Stimulated activated CD4-positive, alpha-beta T cell treated with anti-CD3 and anti-CD28 coated beads, Interleukin-1b, Interleukin-23, amount 100 ng/mL, for 48 hours (primary cell): ENCODE measurements at regions not wholly inside any gene's neighbourhood (a gene's known extent, or its start where the extent isn't known, plus 50 kb on each side); places are given as distances from the start of the nearest gene placed in this dataset.

Experiments
- DNase-seq: peaks from one replicate; pipeline ENCODE4 v3.0.0-alpha.2; 2020

DNA sequence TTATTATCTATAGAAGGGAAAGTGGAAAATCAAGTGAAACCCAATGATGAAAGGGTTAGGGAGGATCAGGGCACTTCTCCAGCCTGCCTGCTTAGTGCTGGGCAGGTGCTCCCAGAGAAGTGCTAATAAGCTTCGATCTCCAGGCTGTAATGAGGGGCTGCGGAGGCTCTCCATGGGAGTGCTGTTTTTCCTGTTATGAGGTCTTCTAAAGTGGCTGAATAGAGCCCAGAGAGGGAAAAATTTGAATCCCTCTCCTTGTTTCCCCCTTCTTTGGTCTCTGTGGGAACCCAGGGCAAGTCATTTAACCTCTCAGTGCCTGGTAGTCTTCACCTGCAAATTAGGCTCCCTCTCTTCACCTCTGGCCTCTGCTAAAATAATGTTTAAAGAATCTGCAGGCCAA is 351.7 kb upstream of the DCC start:
- no peak for DNase-seq

GRCh38 chr18:51997129-51997528 is 342.9 kb upstream of the DCC start:
- DNase-seq: no peak

- DNase-seq: no peak
Measured at GRCh38 chr18:51998066-51998465, 341.9 kb upstream of the DCC start.

DNA sequence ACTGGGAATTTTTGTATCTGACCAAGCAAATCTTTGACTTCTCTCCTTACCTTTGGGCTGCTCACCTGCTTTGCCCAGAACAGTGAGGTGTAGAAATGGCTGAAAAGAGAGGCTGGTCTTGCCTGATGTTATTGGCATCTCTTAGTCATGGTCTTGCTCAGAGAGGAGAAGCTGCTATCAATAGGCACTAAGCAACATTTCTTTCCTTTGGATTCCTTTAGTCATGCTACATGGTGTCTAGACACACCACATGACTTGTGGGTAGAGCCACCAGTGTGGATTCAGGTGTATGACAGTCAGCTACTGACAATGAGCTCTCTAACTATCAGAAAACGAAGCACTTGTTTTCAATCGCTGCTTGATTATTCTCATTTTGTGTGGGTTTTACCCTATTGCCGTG is 341.3 kb upstream of the DCC start:
- no peak for DNase-seq

- DNase-seq: no peak
Measured at GRCh38 chr18:51999351-51999750, 340.6 kb upstream of the DCC start.

GRCh38 chr18:52000435-52000834 is 339.6 kb upstream of the DCC start:
- no peak for DNase-seq

DNA sequence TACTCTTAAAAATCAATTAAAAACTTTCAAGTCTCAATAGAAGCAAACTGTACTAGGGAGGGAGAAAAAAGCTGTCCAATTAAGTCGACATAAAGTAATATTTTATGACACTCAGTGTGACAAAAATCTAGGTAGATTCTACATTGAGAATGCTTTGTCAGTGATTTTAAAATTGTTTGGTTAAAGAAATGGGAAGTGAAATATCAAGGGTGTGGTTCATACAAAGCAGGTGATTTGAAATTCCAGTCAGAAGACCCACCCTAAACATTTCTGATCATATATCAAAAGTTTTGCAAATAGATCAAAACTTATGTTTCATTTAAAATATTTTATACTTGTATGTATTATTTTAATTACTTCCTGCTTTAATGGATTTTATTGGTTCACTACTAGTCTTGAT is 338.9 kb upstream of the DCC start:
- no peak for DNase-seq

- no peak for DNase-seq
Measured at GRCh38 chr18:52002600-52002999, 337.4 kb upstream of the DCC start.

DNA sequence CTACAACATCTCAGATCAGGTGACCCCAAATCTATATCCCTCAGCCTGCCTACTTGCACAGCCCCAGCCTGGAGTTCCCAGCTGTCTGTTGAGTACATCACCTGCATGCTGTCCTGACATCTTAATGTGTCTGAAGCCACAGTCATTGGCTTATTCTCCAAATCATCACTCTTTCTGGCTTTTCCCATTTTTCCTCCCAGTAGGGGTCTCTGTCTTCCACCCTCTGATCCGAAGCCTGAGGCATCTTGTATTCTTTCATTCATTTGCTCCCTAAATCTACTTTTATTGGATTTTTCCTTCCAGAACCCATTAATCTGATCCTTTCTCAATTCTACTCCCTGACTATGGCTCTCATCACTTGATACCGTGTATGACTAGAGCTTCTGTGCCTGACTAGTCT is 332.9 kb upstream of the DCC start:
- DNase-seq: no peak

- DNase-seq: no peak
Measured at GRCh38 chr18:52008330-52008729, 331.7 kb upstream of the DCC start.

DNA sequence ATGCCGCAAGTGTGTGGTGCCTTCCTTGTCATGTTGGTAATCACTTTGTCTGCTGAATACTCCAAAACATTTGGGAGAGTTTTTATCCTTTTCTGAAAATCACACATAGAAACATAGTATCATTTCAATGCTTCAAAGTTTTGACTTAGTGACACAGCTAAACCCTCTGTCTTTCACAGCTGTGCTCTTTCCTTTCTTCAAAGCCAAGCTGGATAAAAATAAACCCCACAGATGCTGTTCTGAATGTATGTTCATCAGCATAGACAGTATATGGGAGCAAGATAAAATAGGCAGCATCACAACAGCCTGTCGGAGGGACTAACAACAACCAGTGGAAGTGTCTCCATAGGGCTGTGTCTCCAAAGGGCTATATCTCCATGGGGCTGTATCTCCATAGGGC is 331.3 kb upstream of the DCC start:
- no peak for DNase-seq

DNA sequence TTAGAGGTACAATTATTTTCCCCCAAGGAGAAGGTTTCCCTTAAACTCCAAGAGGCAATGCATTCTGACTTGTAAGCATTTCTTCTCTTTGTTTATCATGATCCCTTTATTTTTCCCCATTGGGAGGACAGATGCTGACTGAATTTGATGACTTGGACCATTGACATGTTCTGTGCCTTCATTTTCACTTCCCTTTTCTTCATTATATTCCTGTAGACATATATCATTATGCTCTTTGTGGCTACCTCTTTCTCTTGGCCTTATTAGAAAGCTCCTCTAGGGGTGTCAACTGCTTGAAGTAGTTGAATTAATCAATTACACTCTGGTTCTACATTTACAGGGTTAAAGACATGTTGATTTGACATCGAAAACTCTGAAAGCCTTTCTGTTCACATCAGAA is 330.0 kb upstream of the DCC start:
- no peak for DNase-seq

DNA sequence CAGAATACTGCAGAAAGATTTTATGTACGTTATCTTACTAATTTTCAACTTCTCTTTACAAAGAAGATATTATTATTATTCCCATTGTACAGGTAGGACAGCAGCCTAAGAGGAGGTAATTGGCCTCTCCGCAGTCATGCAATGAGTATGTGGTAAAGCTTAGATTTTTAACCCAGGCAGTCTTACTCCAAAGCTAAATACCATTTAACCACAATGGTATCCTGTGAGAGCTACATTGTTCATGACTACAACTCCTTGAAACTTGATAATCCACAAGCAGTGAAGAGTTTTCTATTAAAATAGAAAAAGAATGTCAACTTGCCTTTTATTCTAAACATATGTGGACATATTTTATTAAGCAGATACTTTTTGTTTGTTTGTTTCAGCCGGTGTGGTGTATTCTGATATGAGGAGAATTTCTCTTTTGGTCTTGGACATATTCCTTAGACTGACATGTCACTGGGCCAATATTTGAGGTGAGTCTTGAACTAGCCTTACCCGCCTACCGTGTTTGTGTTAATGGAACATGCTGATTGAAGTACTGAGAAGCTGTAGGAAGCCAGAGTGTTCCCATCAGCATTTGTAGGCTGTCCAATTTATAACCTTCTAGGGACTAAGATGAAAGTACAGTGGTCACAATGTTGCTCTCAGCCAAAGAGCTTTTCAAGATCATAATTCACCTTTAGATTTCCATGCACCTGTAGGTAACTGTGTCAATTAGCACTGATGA is 293.9 kb upstream of the DCC start:
- no peak for DNase-seq

DNA sequence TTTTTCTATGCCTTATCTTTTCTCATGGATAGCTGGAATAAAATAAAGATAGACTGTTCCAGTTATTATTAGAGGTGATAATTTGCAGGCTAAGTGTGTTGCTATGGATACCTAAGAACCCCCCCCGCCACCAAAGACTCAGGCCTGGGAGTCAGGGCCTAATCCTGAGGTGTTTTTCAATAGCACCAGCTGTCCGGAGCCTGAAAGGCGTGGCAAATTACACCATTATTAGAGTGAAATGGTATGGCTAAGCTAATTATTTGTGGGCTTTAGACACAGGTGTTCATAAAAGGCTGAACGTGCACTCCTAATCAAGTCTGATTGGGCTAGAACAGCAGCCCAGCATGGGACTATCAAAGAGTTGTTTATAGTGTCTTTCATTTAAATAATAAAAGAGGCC is 293.2 kb upstream of the DCC start:
- DNase-seq: no peak

DNA sequence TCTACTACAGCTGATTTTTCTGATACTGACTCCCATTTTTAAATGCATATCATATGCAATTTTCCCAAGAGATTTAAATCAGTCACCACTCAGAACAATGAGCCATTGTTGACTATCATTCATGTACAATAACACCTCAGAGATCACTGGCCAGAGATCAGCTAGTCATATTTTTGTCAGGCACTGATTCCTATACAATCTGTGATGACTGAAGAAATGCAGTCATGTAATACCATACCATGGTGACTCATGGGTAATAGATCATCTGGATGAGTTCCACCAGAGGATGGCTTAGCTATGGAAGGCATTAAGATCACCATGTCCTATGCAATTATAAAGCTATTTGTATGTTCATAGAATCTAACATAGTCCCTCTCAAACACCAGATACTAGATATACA is 285.7 kb upstream of the DCC start:
- DNase-seq: no peak

- no peak for DNase-seq
Measured at GRCh38 chr18:52060607-52061304, 279.2 kb upstream of the DCC start.

- DNase-seq: no peak
Measured at GRCh38 chr18:52063923-52064322, 276.1 kb upstream of the DCC start.

- DNase-seq: no peak
Measured at GRCh38 chr18:52069201-52069600, 270.8 kb upstream of the DCC start.

- DNase-seq: no peak
Measured at GRCh38 chr18:52070291-52070756, 269.7 kb upstream of the DCC start.

GRCh38 chr18:52077251-52077983 is 262.6 kb upstream of the DCC start:
- DNase-seq: no peak

- DNase-seq: no peak
Measured at GRCh38 chr18:52082246-52082645, 257.8 kb upstream of the DCC start.

DNA sequence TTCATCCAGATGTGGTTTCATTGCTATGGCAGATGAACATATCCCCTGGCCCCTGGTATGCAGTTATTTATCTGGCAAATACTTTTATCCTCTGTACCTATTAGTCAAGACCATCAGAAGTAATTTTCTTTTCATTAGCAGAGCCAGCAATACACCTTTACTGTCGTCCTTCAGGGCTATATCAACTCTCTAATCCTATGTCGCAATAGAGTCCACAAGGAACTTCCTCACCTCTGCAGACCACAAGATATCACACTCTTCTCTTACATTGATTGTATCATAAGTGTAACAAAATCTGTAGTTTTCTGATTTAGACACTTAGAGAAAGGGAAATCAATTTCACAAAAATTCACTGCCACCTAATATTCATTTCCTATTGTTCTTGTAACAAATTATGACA is 252.9 kb upstream of the DCC start:
- DNase-seq: no peak

GRCh38 chr18:52090005-52090404 is 250.0 kb upstream of the DCC start:
- DNase-seq: no peak

DNA sequence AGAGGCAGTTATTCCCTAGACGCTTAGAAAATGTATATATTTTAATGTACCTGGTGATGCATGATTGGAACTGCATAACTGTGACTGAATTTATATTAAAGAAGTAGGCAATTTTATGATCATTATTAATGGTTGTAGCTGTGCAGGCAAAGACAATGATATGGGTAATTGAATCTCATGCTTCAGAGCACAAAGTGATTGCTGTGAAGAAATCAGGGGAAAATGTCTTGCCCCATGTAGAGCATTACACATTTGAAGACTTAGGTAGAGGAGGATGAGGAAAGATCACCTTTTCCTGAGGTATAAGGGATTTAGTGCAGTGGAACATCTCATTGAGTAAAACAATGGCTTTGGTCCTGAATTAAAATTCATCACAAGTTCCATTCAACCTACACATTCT is 246.8 kb upstream of the DCC start:
- DNase-seq: no peak
